ENCODE measurements at regions not wholly inside any gene's neighbourhood (a gene's known extent, or its start where the extent isn't known, plus 50 kb on each side); places are given as distances from the start of the nearest gene placed in this dataset.

GRCh38 chr2:9103663-9104277 lies 100.3 kb upstream of the MBOAT2 start:
- DNase-seq, result no peak

GRCh38 chr2:9102861-9103662 lies 99.6 kb upstream of the MBOAT2 start:
- no peak for DNase-seq

DNA sequence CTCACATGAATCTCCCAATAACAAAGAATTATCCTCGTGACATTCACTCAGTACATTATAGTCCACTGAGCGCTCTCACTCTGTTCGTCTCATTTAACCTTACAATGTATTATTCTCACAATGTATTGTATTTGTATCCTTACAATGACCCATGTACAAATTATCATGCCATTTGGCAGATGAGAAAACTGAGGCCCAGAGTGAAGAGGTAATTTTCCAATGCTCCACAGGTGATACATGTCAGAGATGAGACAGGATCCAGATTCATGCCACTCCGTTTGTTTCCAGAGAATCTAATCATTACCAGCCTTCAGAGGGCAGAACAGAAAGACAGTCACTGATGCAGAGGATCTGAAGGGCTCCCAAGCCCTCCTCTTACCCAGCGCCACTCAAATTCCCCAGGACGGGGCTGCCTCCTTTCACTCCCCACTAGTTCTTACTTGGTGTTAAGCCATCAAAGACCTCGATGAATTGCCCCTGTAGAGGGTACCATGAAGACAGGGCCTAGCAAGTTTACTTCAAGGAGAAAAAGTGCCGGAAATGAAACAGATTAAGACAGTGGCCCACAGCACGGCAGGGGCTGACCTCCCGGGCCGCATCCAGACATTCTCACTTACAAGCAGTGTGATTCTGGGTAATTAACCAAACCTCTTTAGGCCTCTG lies 98.4 kb upstream of the MBOAT2 start:
- DNase-seq, result no peak

DNA sequence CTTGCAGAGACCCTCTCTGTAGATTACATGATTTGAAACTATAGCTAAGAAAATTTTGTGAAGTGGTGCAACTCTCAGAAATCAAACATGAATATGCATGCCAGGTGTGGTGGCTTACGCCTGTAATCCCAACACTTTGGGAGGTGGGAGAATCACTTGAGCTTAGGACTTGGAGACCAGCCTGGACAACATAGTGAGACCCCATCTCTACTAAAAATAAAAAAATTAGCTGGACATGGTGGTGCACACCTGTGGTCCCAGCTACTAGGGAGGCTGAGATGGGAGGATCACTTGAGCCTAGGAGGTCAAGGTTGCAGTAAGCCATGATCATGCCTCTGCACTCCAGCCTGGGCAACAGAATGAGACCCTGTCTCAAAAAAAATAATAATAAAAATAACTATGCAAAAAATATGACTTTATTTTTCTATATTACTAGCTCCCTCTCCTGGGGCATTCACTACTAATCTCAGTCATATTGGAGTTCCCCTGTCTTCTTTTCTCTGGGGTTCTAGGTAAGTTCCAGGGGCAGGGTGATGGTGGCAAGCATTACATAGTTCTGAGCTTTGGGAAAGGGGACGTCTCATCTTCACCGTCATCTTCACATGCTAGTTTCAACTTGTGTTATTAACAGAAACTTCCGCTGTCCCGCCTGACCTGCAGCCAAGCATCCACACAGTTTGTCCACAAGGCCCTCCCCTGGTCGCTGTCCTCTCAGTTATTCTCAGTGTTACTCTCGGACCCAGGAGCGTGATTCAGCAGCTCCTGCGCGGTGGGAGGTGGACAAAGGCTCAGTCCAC lies 96.8 kb upstream of the MBOAT2 start:
- no peak for DNase-seq

DNA sequence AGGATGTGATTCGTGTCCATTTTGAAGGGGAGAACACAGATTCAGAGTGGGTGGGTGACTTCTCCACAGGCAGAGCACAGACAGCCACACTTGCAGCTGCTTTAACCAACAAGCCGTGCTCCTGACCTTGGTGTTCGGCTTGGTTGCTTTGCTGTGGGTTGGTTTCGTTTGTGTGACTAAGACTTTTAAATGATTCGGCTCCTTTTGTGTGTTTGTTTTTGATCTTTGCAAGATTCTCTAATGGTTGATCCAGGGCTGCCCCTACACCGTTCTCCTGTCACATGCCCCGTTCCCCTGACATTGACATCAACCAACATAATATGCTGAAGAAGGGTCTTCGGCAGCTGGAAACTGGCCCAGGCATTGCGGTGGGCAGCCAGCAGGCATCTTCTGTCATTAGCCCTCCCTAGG lies 95.9 kb upstream of the MBOAT2 start:
- DNase-seq, result no peak

DNA sequence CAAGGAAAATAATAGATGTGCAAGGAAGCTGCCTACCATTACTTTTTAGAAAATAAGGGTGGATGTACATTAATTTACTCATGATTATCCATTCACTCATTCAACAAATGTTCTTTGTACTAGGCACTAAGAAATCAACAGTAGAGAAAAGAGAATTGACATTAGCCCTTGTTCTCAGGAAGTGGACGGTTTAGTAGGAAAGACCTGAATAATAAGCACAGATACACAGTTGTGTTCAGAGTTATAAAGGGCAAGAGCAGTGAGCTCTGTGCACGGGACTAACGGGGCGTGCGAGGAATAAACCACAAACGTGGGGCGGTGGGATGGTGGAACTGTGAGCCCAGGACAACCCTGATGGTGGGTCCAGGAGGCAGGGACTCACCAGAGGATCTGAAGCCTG lies 94.4 kb upstream of the MBOAT2 start:
- no peak for DNase-seq

DNA sequence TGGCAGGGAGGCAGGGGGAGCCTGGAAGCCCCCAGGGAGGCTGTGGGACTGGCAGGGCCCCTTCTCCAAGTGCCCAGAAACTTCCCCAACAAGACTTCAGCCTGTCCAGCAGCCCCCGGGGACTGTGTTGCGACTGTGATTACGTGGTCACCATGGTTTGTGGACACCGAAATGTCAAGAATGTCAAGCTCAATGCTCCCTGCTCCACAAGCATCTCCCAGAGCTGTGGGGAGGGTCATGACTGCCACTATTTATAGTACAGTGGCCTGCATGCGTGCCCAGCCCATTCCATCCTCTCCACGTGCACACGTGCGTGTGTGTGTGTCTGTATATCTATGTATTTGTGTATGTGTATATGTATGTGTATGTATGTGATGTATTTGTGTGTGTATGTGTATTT lies 93.8 kb upstream of the MBOAT2 start:
- DNase-seq, result no peak

GRCh38 chr2:9096761-9097160 lies 93.3 kb upstream of the MBOAT2 start:
- no peak for DNase-seq

GRCh38 chr2:9095690-9096089 lies 92.2 kb upstream of the MBOAT2 start:
- peak; percentile 47 for DNase-seq

- DNase-seq, result no peak
Observed at GRCh38 chr2:9095226-9095625, 91.7 kb upstream of the MBOAT2 start.

- no peak for DNase-seq
Observed at GRCh38 chr2:9094117-9094516, 90.6 kb upstream of the MBOAT2 start.

GRCh38 chr2:9093324-9093723 lies 89.8 kb upstream of the MBOAT2 start:
- no peak for DNase-seq

DNA sequence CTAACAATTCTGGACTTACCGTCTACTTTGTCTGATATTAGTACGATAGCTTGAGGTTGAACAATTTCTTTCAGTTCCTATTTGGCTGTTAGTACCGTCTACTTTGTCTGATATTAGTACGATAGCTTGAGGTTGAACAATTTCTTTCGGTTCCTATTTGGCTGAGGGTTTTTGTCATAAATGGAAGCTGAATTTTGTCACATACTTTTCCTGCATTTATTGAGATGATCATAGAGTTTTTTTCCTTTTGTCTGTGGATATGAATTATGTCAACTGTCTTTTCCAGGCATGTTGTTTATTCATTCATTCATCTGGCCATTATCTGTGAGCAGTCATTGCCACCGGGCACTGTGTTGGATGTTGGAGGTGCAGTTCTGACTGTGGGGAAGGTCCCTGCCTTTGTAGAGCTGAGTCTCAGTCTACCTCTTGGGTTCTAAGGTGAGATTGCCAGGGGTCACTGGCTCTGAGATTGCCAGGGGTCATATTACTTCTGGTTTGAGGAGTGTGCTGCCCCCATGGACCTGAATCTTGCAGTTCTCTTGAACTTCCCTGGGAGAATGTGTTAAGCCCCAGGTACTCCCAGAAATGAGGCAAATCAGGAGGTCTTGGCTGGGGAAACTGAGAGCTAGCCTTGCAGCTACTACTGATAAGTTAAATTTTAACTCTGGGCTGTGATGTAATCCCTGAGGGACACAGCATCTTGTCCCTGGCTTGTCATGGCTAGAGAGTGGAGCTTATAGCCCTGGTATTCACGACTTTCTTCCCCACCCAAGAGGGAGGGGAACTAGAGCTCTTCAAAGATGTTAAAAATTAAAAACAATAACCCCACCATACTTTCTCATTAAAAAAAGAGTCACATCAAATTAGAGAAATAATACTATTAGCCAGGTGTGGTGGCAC lies 89.1 kb upstream of the MBOAT2 start:
- DNase-seq, result no peak

GRCh38 chr2:9091811-9092210 lies 88.3 kb upstream of the MBOAT2 start:
- DNase-seq, result no peak

DNA sequence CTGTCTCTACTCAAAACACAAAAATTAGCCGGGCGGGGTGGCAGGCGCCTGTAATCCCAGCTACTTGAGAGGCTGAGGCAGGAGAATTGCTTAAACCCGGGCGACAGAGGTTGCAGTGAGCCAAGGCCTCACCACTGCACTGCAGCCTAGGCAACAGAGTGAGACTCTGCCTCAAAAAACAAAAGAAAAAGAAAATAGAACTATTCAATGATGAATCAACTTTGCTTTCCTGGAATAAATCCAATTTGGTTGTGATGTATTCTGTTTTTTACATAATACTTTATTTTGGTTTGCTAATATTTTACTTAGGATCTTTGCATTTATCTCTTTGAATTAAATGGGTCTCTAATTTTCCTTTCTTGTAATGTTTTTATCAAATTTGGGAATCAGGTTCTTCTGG lies 86.3 kb upstream of the MBOAT2 start:
- no peak for DNase-seq

- DNase-seq, result peak; percentile 58
Observed at GRCh38 chr2:9087121-9087681, 83.7 kb upstream of the MBOAT2 start.

GRCh38 chr2:9086465-9086864 lies 83.0 kb upstream of the MBOAT2 start:
- DNase-seq, result no peak

GRCh38 chr2:9085353-9085752 lies 81.9 kb upstream of the MBOAT2 start:
- DNase-seq, result no peak

DNA sequence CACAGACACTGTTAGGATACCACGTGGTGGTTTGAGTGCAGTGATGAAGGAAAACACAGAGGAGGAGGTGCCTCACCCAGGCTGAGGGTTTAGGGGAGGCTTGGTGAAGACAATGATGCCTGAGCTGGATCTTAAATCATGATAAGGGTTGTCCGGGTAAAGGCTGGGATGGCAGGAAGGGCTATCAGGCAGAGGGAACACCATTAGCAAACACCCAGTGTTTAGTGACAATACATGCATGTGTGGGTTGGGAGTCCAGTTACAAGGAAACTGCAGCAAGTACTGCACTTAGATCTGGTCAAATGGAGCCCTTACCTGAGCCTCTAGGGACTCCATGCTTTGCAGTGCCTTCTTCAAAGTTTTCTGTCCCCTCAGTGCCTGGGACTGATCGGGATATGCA lies 79.8 kb upstream of the MBOAT2 start:
- DNase-seq, result no peak

DNA sequence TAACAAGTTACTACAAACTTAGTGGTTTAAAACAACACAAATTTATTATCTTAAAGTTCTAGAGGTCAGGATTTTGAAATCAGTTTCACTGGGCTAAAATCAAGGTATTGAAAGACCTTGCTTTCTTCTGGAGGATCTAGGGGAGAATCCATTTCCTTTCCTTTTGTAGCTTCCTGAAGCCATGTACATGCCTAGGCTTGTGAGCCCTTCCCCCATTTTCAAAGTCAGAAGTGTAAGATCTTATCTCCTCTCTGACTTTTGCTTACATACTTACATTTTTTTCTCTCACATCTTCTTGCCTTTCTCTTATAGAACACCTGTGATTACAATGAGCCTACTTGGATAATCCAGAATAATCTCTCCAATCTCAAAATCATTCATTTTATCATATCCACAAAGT lies 78.7 kb upstream of the MBOAT2 start:
- DNase-seq, result no peak

DNA sequence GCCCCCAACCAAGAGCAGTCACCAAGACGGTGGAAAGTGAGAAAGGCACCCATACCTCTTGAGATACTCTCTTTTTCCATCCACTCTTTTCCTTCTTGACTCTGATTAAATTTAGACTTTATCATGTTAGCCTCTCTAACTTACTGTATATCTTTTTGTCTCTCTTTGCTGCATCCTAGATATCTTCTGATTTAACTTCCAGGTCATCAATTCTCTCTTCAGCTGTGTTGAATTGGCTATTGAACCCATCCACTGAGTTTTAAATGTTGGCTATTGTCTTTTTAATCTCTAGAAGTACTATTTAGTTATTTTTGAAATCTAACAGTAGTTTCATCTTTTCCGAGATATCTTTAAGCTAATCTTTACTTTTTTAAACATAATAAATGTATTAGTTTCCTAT lies 78.3 kb upstream of the MBOAT2 start:
- no peak for DNase-seq

DNA sequence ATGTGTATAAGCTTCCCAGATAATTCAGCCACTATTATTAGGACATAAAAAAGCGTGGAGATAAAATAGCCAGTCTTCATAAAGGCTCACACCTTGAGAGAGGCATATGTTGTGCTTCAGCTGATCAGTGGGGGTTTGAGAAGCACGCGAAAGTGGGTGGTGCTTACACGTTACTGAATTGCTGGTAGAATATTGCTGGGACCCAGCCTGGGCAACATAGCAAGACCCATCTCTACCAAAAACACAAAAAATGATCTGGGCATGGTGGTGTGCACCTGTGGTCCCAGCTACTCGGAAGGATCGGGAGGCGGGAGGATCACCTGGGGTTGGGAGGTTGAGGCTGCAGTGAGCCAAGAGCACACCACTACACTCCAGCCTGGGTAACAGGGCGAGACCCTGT lies 74.9 kb upstream of the MBOAT2 start:
- DNase-seq, result no peak

Data from retina (tissue), 1 donor.